CD8-positive, alpha-beta memory T cell (primary cell): ENCODE measurements at regions not wholly inside any gene's neighbourhood (a gene's known extent, or its start where the extent isn't known, plus 50 kb on each side); places are given as distances from the start of the nearest gene placed in this dataset.
A peak's percentile ranks its signal among the peaks of the same experiment; 100 is the strongest.
"Not testable (repeated sequence)": the region's sequence is repeated elsewhere in the genome, so short reads cannot be mapped to it uniquely, and the experiment has no call there.

Experiments used
- CTCF ChIA-PET: fragments of 350-600 bp; sonication (Branson Sonifier 250); formaldehyde crosslinking; loops from one replicate; lab custom pipeline; 2021; ENCODE audit warnings: antibody characterized with exemption; lab: Charles Lee
- POLR2A ChIA-PET: fragments of 350-600 bp; sonication (Branson Sonifier 250); formaldehyde crosslinking; loops from one replicate; lab custom pipeline; 2021; ENCODE audit warnings: antibody characterized with exemption; lab: Charles Lee
- DNase-seq, 5 donors: peaks; one replicate each; pipeline versions ENCODE4 v3.0.0 to v3.0.0-alpha.2; 2020 to 2022; ENCODE audit warnings: mixed read lengths in 1 of 5
- H3K27ac ChIP-seq: one replicate; pipeline ENCODE4 v1.7.0; 2013; ENCODE audit warnings: low read depth, mild to moderate bottlenecking, low read length, moderate library complexity
- H3K27me3 ChIP-seq: 2 replicates; pipeline ENCODE4 v1.7.0; 2013; ENCODE audit warnings: low read length, mild to moderate bottlenecking; ENCODE audit not compliant: insufficient read depth, poor library complexity, severe bottlenecking
- H3K36me3 ChIP-seq: 2 replicates; pipeline ENCODE4 v1.7.0; 2013; ENCODE audit warnings: mild to moderate bottlenecking, low read length, moderate library complexity; ENCODE audit not compliant: insufficient read depth
- H3K4me1 ChIP-seq: 2 replicates; pipeline ENCODE4 v1.7.0; 2013; ENCODE audit warnings: mild to moderate bottlenecking, low read length, moderate library complexity; ENCODE audit not compliant: insufficient read depth
- H3K4me3 ChIP-seq: 2 replicates; pipeline ENCODE4 v1.7.0; 2013; ENCODE audit warnings: mild to moderate bottlenecking, low read length
- H3K9me3 ChIP-seq: 2 replicates; pipeline ENCODE4 v1.7.0; 2013; ENCODE audit warnings: mild to moderate bottlenecking, low read length
- H3K27ac Mint-ChIP-seq, 8 donors: one replicate each; pipeline ENCODE4 v1.8.0; 2020 to 2021; ENCODE audit warnings: mixed read lengths in 8 of 8, mild to moderate bottlenecking in 6 of 8, inconsistent platforms in 3 of 8, moderate library complexity in 3 of 8
- H3K27me3 Mint-ChIP-seq, 2 donors: one replicate each; pipeline ENCODE4 v1.8.0; 2020 to 2021; ENCODE audit warnings: mixed read lengths in 2 of 2, mild to moderate bottlenecking in 1 of 2, moderate library complexity in 1 of 2
- H3K36me3 Mint-ChIP-seq, 3 donors: one replicate each; pipeline ENCODE4 v1.8.0; 2020 to 2021; ENCODE audit warnings: mixed read lengths in 3 of 3, inconsistent platforms in 1 of 3, mild to moderate bottlenecking in 1 of 3
- H3K4me1 Mint-ChIP-seq, 3 donors: one replicate each; pipeline ENCODE4 v1.8.0; 2020 to 2021; ENCODE audit warnings: mixed read lengths in 3 of 3, inconsistent platforms in 1 of 3, mild to moderate bottlenecking in 1 of 3
- H3K4me3 Mint-ChIP-seq, 7 donors: one replicate each; pipeline ENCODE4 v1.8.0; 2020 to 2021; ENCODE audit warnings: mixed read lengths in 7 of 7, mild to moderate bottlenecking in 6 of 7, moderate library complexity in 4 of 7, inconsistent platforms in 2 of 7
- H3K9me3 Mint-ChIP-seq, 5 donors: one replicate each; pipeline ENCODE4 v1.8.0; 2020 to 2022; ENCODE audit warnings: mixed read lengths in 5 of 5, mild to moderate bottlenecking in 3 of 5, moderate library complexity in 2 of 5, inconsistent platforms in 1 of 5

DNA sequence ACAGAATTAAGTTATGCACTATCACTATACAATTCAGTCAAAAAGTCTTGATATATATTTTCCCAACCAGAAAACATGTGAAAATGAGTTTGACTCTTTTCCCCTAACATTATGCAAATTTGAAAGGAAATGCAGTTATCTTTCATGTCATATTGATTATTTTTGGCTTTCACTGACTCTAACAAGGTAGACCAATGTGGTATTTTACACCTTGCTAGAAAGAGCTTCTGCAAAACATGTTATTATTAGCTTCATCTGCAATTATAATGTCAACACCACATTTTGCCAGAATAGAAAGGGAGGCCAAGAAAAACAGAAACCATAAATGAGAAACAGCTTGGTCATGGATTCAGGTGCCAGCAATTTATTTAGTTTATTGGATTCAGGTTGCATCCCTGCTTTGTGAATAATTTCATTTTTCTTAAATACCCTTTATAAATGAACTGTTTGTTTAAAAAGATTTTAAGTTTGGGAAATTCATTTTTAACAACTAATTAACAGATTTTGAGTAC is 226.1 kb upstream of the GJE1 start:
- H3K9me3 Mint-ChIP-seq: peaks cover 0 to 5% (median 0%) of the 10 kb centered on the region in 5 donors
- H3K36me3 Mint-ChIP-seq: no peaks in the 10 kb centered on the region
- H3K4me1 Mint-ChIP-seq: peaks cover 0 to 5% (median 0%) of the 10 kb centered on the region in 3 donors
- Histone ChIP-seq H3K4me1 (no peaks in the 10 kb centered on the region), H3K27me3 (no peaks in the 10 kb centered on the region), H3K36me3 (no peaks in the 10 kb centered on the region), H3K4me3 (no peak overlapping the region), H3K9me3 (no peaks in the 10 kb centered on the region), H3K27ac (no peak overlapping the region)
- ChIA-PET CTCF (no interaction called here), POLR2A (no interaction called here)
- H3K27ac Mint-ChIP-seq: no peak overlapping the region
- DNase-seq: no peak
- no peaks in the 10 kb centered on the region for H3K27me3 Mint-ChIP-seq
- no peak overlapping the region for H3K4me3 Mint-ChIP-seq

DNA sequence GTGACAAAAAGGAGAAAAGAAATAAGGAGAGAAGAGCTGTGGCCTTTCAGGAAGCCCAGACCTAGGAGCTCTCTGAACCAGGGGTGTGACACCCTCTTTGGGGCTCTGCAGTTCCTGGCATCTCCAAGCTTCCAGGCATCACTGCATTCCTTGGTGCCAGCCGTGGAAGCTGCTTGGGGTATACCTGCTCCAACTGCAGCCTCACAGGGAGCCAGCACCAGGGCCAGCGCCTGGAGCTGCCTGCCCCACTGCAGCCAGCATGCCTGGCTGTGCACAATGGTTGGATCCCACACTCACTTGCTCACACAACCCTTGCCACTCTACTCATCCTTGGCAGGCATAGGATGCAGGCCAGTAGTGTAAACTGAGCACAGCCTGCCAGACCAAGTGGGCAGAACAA is 242.1 kb upstream of the GJE1 start:
- Mint-ChIP-seq H3K9me3 (peaks cover 2 to 26% (median 11%) of the 10 kb centered on the region in 5 donors), H3K36me3 (peaks cover 0 to 36% (median 2%) of the 10 kb centered on the region in 3 donors), H3K27ac (no peak overlapping the region), H3K27me3 (no peaks in the 10 kb centered on the region), H3K4me1 (no peaks in the 10 kb centered on the region), H3K4me3 (no peak overlapping the region)
- Histone ChIP-seq H3K36me3 (no peaks in the 10 kb centered on the region), H3K4me3 (no peak overlapping the region), H3K9me3 (no peaks in the 10 kb centered on the region), H3K27ac (no peak overlapping the region), H3K27me3 (no peaks in the 10 kb centered on the region), H3K4me1 (no peaks in the 10 kb centered on the region)
- DNase-seq: no peak
- ChIA-PET POLR2A (no interaction called here), CTCF (interaction anchor here (0.6 kb wide), 1 partner anchor 11 kb away, joined by 3 read pairs; no protein-coding TSS in a partner anchor)

DNA sequence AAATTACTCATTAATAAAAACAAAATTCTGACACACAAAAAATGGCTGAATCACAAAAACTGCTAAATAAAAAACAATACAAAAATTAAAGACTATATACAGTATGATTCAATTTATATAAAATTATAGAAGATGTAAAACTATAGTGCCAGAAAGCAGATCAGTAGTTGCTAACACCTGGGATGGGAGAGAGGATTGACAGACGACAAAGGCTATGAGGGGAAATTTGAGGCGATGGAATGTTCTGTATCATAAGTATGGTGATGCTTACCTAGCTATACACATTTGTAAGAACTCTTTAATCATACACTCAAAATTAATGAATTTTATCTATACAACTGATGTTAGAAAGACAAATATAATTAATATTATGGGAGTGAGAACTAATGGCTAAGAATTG is 247.9 kb upstream of the GJE1 start:
- no peak overlapping the region for H3K27ac ChIP-seq
- no peaks in the 10 kb centered on the region for H3K4me1 ChIP-seq
- ChIA-PET POLR2A (no interaction called here), CTCF (no interaction called here)
- no peak overlapping the region for H3K4me3 ChIP-seq
- Mint-ChIP-seq H3K36me3 (peaks cover 0 to 45% (median 2%) of the 10 kb centered on the region in 3 donors), H3K9me3 (peaks cover 7 to 23% (median 18%) of the 10 kb centered on the region in 5 donors), H3K4me1 (no peaks in the 10 kb centered on the region), H3K4me3 (no peak overlapping the region), H3K27ac (no peak overlapping the region), H3K27me3 (no peaks in the 10 kb centered on the region)
- H3K36me3 ChIP-seq: no peaks in the 10 kb centered on the region
- H3K27me3 ChIP-seq: no peaks in the 10 kb centered on the region
- no peaks in the 10 kb centered on the region for H3K9me3 ChIP-seq
- no peak for DNase-seq

DNA sequence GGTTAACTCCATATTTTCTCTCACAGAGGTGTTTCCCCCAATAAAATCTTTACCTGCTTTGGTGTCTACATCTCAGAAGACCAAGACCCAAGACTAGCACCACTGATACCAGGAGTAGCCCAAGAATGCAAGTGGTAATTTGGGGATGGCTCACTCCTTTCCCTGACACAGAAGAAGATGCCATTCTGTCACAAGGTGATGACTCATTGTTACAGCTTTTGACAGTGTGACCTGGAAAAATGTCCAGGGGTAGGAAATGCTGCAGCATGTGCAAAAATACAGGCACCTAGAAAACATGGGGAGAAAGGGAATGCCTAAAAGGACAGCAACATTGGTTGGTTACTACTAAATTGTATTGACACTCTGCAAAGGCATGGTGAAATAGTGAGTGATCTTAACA is 254.0 kb upstream of the GJE1 start:
- POLR2A ChIA-PET: no interaction called here
- no peak overlapping the region for H3K27ac Mint-ChIP-seq
- Histone ChIP-seq H3K4me3 (no peak overlapping the region), H3K36me3 (no peaks in the 10 kb centered on the region), H3K4me1 (no peaks in the 10 kb centered on the region), H3K9me3 (no peaks in the 10 kb centered on the region), H3K27me3 (no peaks in the 10 kb centered on the region), H3K27ac (peak overlapping the region; percentile 6)
- peaks cover 0 to 3% (median 0%) of the 10 kb centered on the region in 5 donors for H3K9me3 Mint-ChIP-seq
- H3K4me3 Mint-ChIP-seq: no peak overlapping the region
- H3K4me1 Mint-ChIP-seq: no peaks in the 10 kb centered on the region
- no peak for DNase-seq
- CTCF ChIA-PET: no interaction called here
- H3K36me3 Mint-ChIP-seq: peaks cover 0 to 5% (median 0%) of the 10 kb centered on the region in 3 donors
- H3K27me3 Mint-ChIP-seq: no peaks in the 10 kb centered on the region

DNA sequence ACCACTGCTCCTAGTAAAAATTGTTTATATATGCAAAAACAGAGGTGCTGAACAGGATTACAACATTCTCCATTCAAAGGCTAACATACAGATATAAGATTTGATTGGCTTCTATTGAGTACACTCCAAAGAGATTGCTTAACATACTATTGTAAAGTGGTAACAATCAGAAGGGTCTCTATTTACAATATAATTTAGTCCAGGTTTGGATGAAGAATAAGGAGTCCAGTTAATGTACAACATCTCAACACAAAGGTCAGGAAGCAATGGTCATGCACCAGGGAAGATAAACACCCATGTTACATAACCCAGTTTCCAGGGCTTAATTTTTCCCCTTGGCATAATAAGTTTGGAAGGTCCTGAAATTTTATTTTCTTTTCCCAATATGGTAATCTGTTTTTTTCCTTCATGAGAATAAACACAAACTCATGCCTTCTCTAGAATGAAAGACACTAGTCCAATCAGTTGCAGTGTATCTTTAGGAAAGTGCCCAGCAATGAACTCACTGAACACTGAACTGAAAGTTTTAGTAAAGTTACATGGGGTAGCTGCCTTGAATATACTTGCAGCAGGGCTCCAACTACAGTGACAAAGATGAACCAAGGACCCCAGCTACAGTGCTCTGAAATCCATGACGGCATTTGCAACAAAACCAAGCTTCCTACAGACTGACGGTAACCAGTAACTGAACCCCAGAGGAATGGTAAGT is 255.3 kb upstream of the GJE1 start:
- POLR2A ChIA-PET: no interaction called here
- H3K4me3 Mint-ChIP-seq: no peak overlapping the region

DNA sequence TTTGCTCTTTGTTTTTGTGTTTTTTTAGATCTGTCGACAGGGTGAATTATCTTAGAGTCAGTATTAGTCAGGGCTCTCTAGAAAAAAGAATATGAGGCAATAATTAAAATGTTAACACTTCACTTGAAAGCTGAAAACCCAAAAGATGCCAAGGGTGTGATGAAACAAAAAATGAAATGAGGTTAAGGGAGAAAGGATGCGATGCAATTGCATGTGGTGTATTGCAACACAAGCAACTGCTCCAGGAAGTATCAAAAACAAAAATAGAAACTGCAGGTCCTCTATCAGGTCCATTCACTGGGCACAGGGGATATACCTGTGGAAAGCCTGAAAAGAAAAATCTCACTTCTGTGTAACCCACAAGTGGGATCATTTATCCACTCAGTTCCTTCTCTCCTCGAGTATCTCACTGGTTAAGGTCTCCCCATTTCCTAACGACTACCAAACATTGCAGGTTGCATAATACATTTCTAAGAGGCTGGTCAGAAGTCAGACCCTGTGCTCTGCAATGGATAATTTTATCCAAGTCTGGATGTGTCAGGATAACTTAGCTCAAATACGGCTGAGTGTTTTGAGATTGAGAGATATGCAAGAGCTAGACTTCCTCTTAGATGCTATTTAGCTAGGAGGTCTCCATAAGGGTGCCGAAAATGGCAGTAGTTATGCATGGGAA is 257.7 kb upstream of the GJE1 start:
- Mint-ChIP-seq H3K27ac (no peak overlapping the region), H3K4me1 (no peaks in the 10 kb centered on the region)
- CTCF ChIA-PET: no interaction called here

More for the DNA sequence above, 255.3 kb upstream of the GJE1 start:
- H3K4me1 Mint-ChIP-seq: no peaks in the 10 kb centered on the region
- peaks cover 0 to 5% (median 0%) of the 10 kb centered on the region in 5 donors for H3K9me3 Mint-ChIP-seq
- H3K4me3 ChIP-seq: no peak overlapping the region
- CTCF ChIA-PET: no interaction called here
- DNase-seq: no peak
- no peak overlapping the region for H3K27ac ChIP-seq
- peaks cover 0 to 9% (median 0%) of the 10 kb centered on the region in 3 donors for H3K36me3 Mint-ChIP-seq
- H3K36me3 ChIP-seq: no peaks in the 10 kb centered on the region
- H3K27me3 Mint-ChIP-seq: no peaks in the 10 kb centered on the region
- no peak overlapping the region for H3K27ac Mint-ChIP-seq
- H3K9me3 ChIP-seq: no peaks in the 10 kb centered on the region
- H3K27me3 ChIP-seq: no peaks in the 10 kb centered on the region
- no peaks in the 10 kb centered on the region for H3K4me1 ChIP-seq

DNA sequence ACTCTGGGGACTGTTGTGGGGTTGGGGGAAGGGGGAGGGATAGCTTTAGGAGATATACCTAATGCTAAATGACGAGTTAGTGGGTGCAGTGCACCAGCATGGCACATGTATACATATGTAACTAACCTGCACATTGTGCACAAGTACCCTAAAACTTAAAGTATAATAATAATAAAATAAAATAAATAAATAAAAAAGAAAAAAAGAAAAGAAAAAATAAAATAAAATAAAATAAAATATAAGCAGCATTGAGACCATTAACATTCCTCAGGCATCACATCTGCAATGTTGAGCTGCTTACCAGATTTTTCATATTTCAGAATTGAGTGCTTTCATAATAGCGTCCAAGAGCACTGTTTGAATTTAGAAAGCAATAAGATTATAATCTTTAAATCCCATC is 263.2 kb upstream of the GJE1 start:
- DNase-seq, H3K27ac ChIP-seq, H3K4me3 Mint-ChIP-seq, CTCF ChIA-PET, H3K36me3 ChIP-seq, H3K9me3 Mint-ChIP-seq, H3K27me3 ChIP-seq, H3K4me1 Mint-ChIP-seq, H3K4me3 ChIP-seq, H3K27me3 Mint-ChIP-seq, H3K27ac Mint-ChIP-seq, H3K4me1 ChIP-seq, POLR2A ChIA-PET, H3K9me3 ChIP-seq: not testable (repeated sequence)
- peaks cover 0 to 11% (median 0%) of the 10 kb centered on the region in 3 donors for H3K36me3 Mint-ChIP-seq

More for the DNA sequence above, 257.7 kb upstream of the GJE1 start:
- Mint-ChIP-seq H3K36me3 (peaks cover 0 to 10% (median 0%) of the 10 kb centered on the region in 3 donors), H3K9me3 (peaks cover 0 to 8% (median 2%) of the 10 kb centered on the region in 5 donors), H3K27me3 (no peaks in the 10 kb centered on the region), H3K4me3 (no peak overlapping the region)
- Histone ChIP-seq H3K27ac (no peak overlapping the region), H3K9me3 (no peaks in the 10 kb centered on the region), H3K36me3 (no peaks in the 10 kb centered on the region), H3K4me3 (no peak overlapping the region), H3K27me3 (no peaks in the 10 kb centered on the region), H3K4me1 (no peaks in the 10 kb centered on the region)
- POLR2A ChIA-PET: no interaction called here
- DNase-seq: no peak

DNA sequence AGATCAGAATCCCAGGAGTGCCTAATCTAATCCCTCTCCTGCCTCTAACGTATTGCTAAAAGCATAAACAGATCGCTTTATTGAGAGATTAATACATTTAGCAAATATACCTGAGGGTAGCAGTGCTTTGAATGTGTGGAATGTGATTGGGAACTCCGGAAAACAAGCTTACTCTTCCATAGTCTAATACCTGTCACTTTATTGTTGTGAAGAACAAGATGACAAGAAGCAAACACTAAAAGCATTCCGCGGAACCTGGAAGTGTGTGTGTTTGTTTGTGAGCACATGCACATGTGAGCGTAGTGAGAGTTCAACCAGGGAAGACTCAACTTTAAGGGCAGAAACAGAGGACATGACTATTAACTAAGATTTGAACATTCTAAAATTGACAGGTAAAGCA is 265.0 kb upstream of the GJE1 start:
- Mint-ChIP-seq H3K27ac (no peak overlapping the region), H3K4me1 (peaks cover 0 to 6% (median 0%) of the 10 kb centered on the region in 3 donors), H3K4me3 (no peak overlapping the region), H3K9me3 (peaks cover 0 to 8% (median 4%) of the 10 kb centered on the region in 5 donors), H3K27me3 (no peaks in the 10 kb centered on the region), H3K36me3 (peaks cover 0 to 11% (median 0%) of the 10 kb centered on the region in 3 donors)
- DNase-seq: no peak
- H3K9me3 ChIP-seq: no peaks in the 10 kb centered on the region
- H3K4me1 ChIP-seq: no peaks in the 10 kb centered on the region
- ChIA-PET POLR2A (no interaction called here), CTCF (no interaction called here)
- H3K36me3 ChIP-seq: no peaks in the 10 kb centered on the region
- no peaks in the 10 kb centered on the region for H3K27me3 ChIP-seq
- H3K27ac ChIP-seq: no peak overlapping the region
- H3K4me3 ChIP-seq: no peak overlapping the region
